Keratinocyte (primary cell): ENCODE measurements at regions not wholly inside any gene's neighbourhood (a gene's known extent, or its start where the extent isn't known, plus 50 kb on each side); places are given as distances from the start of the nearest gene placed in this dataset.
A peak's percentile ranks its signal among the peaks of the same experiment; 100 is the strongest.

Source experiments
- DNase-seq: peaks from one replicate; pipeline ENCODE4 v3.0.0-alpha.2; 2011; ENCODE audit warnings: low read depth, missing footprints, low spot score
- FAIRE-seq: peaks from 2 replicates; lab custom pipeline; 2011; peaks lifted over from hg19 to GRCh38; lab: Jason Lieb, UNC
- H2AFZ ChIP-seq: 2 replicates; pipeline ENCODE4 v1.6.0; 2012; ENCODE audit warnings: low read length, control low read depth, inconsistent platforms; ENCODE audit not compliant: control insufficient read depth
- H3K27ac ChIP-seq: 2 replicates; pipeline ENCODE4 v1.5.1; 2011; ENCODE audit warnings: low read length; ENCODE audit not compliant: control insufficient read depth, insufficient read depth
- H3K27me3 ChIP-seq: 3 replicates; pipeline ENCODE4 v1.6.0; 2011; ENCODE audit warnings: low read length; ENCODE audit not compliant: control insufficient read depth, insufficient read depth; ENCODE audit errors: extremely low read depth
- H3K36me3 ChIP-seq, 2 experiments: 2 replicates in 1 of 2; 3 replicates in 1 of 2; pipeline ENCODE4 v1.5.1; 2011; ENCODE audit warnings: low read length in 2 of 2, mild to moderate bottlenecking in 1 of 2; ENCODE audit not compliant: control insufficient read depth in 2 of 2, insufficient read depth in 2 of 2; ENCODE audit errors: extremely low read depth in 1 of 2
- H3K4me1 ChIP-seq: 3 replicates; pipeline ENCODE4 v1.5.1; 2011; ENCODE audit warnings: low read length; ENCODE audit not compliant: control insufficient read depth, insufficient read depth; ENCODE audit errors: extremely low read depth
- H3K4me2 ChIP-seq: 3 replicates; pipeline ENCODE4 v1.6.0; 2011; ENCODE audit warnings: low read depth, low read length; ENCODE audit not compliant: control insufficient read depth, insufficient read depth; ENCODE audit errors: extremely low read depth
- H3K4me3 ChIP-seq, 3 experiments: fragments of 200-600 bp in 1 of 3; sonication (generic) in 1 of 3; 2 replicates in 2 of 3; 3 replicates in 1 of 3; pipeline ENCODE4 v1.5.1; 2011 to 2016; ENCODE audit warnings: low read length in 3 of 3, mild to moderate bottlenecking in 3 of 3, control low read depth in 2 of 3, inconsistent platforms in 1 of 3, low read depth in 1 of 3, mixed read lengths in 1 of 3, mixed run types in 1 of 3, moderate library complexity in 1 of 3; ENCODE audit not compliant: control insufficient read depth in 2 of 3, insufficient read depth in 2 of 3; ENCODE audit errors: extremely low read depth in 1 of 3
- H3K79me2 ChIP-seq: 2 replicates; pipeline ENCODE4 v1.6.0; 2012; ENCODE audit warnings: low read length; ENCODE audit not compliant: control insufficient read depth, insufficient read depth
- H3K9ac ChIP-seq: 3 replicates; pipeline ENCODE4 v1.6.0; 2011; ENCODE audit warnings: low read length; ENCODE audit not compliant: control insufficient read depth, insufficient read depth; ENCODE audit errors: extremely low read depth
- H3K9me1 ChIP-seq: 3 replicates; pipeline ENCODE4 v1.6.0; 2011; ENCODE audit warnings: low read length; ENCODE audit not compliant: control insufficient read depth, insufficient read depth; ENCODE audit errors: extremely low read depth
- H3K9me3 ChIP-seq: 2 replicates; pipeline ENCODE4 v1.5.1; 2012; ENCODE audit warnings: low read depth, low read length; ENCODE audit not compliant: control insufficient read depth
- H4K20me1 ChIP-seq: 3 replicates; pipeline ENCODE4 v1.6.0; 2011; ENCODE audit warnings: low read length; ENCODE audit not compliant: control insufficient read depth, insufficient read depth; ENCODE audit errors: extremely low read depth
- EZH2 ChIP-seq: IDR thresholded peaks from one replicate; pipeline ENCODE4 v1.6.1; 2012; ENCODE audit warnings: inconsistent platforms, mild to moderate bottlenecking, low read length, moderate library complexity
- dilution Hi-C: fragments of 300-500 bp; cut with MboI; formaldehyde crosslinking; loops from one replicate; pipeline ENCODE4 v1.7.0; 2020; ENCODE audit warnings: low sequenced_read_pairs; ENCODE audit not compliant: extremely low pct_ligation_motif_present
- TF ChIP-seq, protein P1 (sequence below), 3 experiments: IDR thresholded peaks in 1 of 3; conservative IDR thresholded peaks in 1 of 3; optimal IDR thresholded peaks in 1 of 3; 2 replicates in 2 of 3; 3 replicates in 1 of 3; pipeline versions ENCODE3 to v1.5.1; 2011; ENCODE audit warnings: low read length in 3 of 3, mild to moderate bottlenecking in 3 of 3, moderate library complexity in 2 of 3, control low read depth in 1 of 3, inconsistent platforms in 1 of 3; ENCODE audit not compliant: insufficient read depth in 2 of 3; ENCODE audit errors: extremely low read depth in 1 of 3

DNA sequence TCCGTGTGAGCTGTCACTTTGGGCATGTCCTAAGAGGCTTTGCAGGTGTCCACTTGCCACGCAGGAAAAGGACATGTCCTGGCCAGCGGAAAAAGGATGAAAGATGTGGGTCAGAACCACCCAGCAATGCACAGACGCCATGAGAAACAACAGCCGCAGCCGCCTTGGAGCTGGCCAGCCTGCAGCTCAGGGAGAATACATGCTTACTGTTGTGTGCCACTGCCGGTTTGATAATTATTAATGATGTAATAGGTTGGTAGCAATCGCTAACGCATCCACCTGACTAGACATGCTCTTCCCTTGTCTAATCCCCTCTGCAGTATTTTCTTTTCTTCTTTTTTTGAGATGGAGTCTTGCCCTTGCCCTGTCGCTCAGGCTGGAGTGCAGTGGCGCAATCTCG, 221.7 kb downstream of the HAUS1 start:
- Histone ChIP-seq H3K9ac (no peak overlapping the region), H3K4me2 (peak overlapping the region; percentile 17), H2AFZ (peak overlapping the region; percentile 45), H3K4me1 (peaks cover 32% of the 10 kb centered on the region), H3K4me3 (no peak overlapping the region), H3K36me3 (no peaks in the 10 kb centered on the region), H4K20me1 (no peaks in the 10 kb centered on the region), H3K27me3 (no peaks in the 10 kb centered on the region), H3K27ac (no peak overlapping the region), H3K9me1 (no peaks in the 10 kb centered on the region), H3K9me3 (no peaks in the 10 kb centered on the region), H3K79me2 (no peaks in the 10 kb centered on the region)
- dilution Hi-C loops: no loop called here
- FAIRE-seq (no peak), DNase-seq (no peak)
- no peak for TF ChIP-seq EZH2
- TF ChIP-seq, protein P1, sequence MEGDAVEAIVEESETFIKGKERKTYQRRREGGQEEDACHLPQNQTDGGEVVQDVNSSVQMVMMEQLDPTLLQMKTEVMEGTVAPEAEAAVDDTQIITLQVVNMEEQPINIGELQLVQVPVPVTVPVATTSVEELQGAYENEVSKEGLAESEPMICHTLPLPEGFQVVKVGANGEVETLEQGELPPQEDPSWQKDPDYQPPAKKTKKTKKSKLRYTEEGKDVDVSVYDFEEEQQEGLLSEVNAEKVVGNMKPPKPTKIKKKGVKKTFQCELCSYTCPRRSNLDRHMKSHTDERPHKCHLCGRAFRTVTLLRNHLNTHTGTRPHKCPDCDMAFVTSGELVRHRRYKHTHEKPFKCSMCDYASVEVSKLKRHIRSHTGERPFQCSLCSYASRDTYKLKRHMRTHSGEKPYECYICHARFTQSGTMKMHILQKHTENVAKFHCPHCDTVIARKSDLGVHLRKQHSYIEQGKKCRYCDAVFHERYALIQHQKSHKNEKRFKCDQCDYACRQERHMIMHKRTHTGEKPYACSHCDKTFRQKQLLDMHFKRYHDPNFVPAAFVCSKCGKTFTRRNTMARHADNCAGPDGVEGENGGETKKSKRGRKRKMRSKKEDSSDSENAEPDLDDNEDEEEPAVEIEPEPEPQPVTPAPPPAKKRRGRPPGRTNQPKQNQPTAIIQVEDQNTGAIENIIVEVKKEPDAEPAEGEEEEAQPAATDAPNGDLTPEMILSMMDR (optimal IDR thresholded peaks at IDR 0.05 in 1 of 3, IDR thresholded peaks at IDR 0.05 in 1 of 3, conservative IDR thresholded peaks at IDR 0.05 in 1 of 3; ENCODE audit: extremely low read depth in 1 of 3, insufficient read depth in 2 of 3, low read length in 3 of 3): no peak

DNA sequence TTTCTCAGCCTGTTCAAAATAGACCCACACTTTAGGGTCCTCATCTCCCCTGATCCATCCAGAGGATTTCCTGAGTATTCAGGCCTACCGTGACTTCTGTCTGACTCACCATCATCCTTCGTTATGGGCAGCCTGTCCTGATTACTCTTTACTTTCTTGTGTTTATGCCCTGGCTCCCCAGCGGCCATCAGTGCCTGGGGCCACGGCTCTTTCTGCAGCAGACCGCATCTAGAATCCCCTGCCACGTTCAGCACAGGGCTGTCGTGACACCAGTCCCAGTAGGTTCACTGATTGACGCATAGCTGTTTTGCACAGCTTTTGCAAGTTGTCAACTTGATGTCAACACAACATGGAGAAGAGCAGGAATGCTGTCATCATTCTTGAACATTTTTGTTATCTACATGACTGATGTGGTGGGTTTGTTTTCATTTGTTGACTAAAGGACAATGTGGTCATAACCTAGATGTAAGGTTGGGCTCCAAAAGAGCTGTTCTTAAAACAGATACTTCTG, 225.6 kb downstream of the HAUS1 start:
- no peaks in the 10 kb centered on the region for H3K9me3 ChIP-seq

More for the DNA sequence above, 225.6 kb downstream of the HAUS1 start:
- Histone ChIP-seq H3K4me3 (no peak overlapping the region), H3K9ac (no peak overlapping the region), H3K4me1 (peaks cover 13% of the 10 kb centered on the region), H3K4me2 (no peak overlapping the region), H3K27ac (no peak overlapping the region), H4K20me1 (no peaks in the 10 kb centered on the region), H3K79me2 (no peaks in the 10 kb centered on the region), H3K9me1 (no peaks in the 10 kb centered on the region), H2AFZ (no peak overlapping the region), H3K27me3 (peaks cover 6% of the 10 kb centered on the region), H3K36me3 (no peaks in the 10 kb centered on the region)
- FAIRE-seq: no peak
- TF ChIP-seq, protein P1 (optimal IDR thresholded peaks at IDR 0.05 in 1 of 3, IDR thresholded peaks at IDR 0.05 in 1 of 3, conservative IDR thresholded peaks at IDR 0.05 in 1 of 3; ENCODE audit: extremely low read depth in 1 of 3, insufficient read depth in 2 of 3, low read length in 3 of 3): no peak
- no peak for TF ChIP-seq EZH2
- no peak for DNase-seq
- dilution Hi-C loops: no loop called here
